Activated gamma-delta T cell treated with Interleukin-2 at 50 U/mL for 16 hours (primary cell): ENCODE measurements at regions not wholly inside any gene's neighbourhood (a gene's known extent, or its start where the extent isn't known, plus 50 kb on each side); places are given as distances from the start of the nearest gene placed in this dataset.

Experiments used
- DNase-seq: peaks from one replicate; pipeline ENCODE4 v3.0.0-alpha.2; 2020

GRCh38 chr12:67593041-67593440 is 55.5 kb upstream of the DYRK2 start:
- no peak for DNase-seq

- no peak for DNase-seq
These were observed 54.8 kb upstream of the DYRK2 start for GRCh38 chr12:67593461-67594330.

GRCh38 chr12:67594888-67595287 is 53.7 kb upstream of the DYRK2 start:
- DNase-seq, result no peak

DNA sequence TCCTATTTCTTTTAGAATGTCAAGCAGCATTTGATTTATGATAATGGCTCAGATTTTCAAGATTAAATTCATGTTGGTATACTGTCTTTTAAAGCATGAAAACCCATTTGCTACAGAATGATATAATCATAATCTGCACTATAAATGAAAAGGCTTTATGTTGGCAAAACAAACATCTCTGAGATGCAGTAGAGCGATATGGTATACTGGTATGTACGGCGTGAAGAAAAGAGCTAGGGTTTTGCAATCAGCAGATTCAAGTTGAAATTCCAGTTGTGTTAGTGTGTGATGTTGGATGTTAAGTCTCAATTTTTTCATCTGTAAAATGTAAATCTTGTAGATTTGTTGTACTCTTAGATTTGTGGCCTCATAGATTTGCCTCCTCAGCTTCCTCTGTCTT is 53.2 kb upstream of the DYRK2 start:
- DNase-seq, result no peak

DNA sequence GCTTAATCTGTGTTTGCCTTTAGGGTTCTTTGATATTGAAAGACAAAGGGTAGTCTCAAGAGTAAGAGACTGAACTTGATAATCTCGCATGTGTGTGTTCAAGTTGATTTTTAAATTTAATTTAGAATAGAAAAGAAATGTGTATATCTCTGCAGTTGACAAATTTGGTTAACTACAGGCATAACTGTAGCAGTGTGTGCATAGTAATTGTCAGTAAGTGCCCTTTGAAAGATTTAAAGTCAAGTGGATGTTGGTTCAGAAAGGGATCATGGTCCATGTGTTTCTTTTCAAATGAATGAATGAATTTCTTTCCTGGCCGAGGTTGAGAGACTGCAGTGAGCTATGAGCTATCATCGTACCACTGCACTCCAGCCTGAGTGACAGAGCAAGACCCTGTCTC is 49.9 kb upstream of the DYRK2 start:
- no peak for DNase-seq
